ENCODE measurements at regions not wholly inside any gene's neighbourhood (a gene's known extent, or its start where the extent isn't known, plus 50 kb on each side); places are given as distances from the start of the nearest gene placed in this dataset.

- no peak for TF ChIP-seq JUND (IDR thresholded peaks at IDR 0.05; ENCODE audit: low read depth)
- no peak for DNase-seq (ENCODE audit: low read depth in 1 of 2, low spot score in 1 of 2)
- in situ Hi-C loops (cut with HindIII; ENCODE audit: low pct_unique_long_range_greater_than_20kb, low sequenced_read_pairs): no loop called here
These were observed 53.5 kb downstream of the ZNF608 start for GRCh38 chr5:124692950-124693349.

- TF ChIP-seq JUND (IDR thresholded peaks at IDR 0.05; ENCODE audit: low read depth): no peak
- in situ Hi-C loops (cut with HindIII; ENCODE audit: low pct_unique_long_range_greater_than_20kb, low sequenced_read_pairs): no loop called here
- DNase-seq (ENCODE audit: low read depth in 1 of 2, low spot score in 1 of 2): no peak
These were observed 54.1 kb downstream of the ZNF608 start for GRCh38 chr5:124692324-124692723.

- no peak for DNase-seq (ENCODE audit: low read depth in 1 of 2, low spot score in 1 of 2)
- in situ Hi-C loops (cut with HindIII; ENCODE audit: low pct_unique_long_range_greater_than_20kb, low sequenced_read_pairs): no loop called here
These were observed 56.8 kb downstream of the ZNF608 start for GRCh38 chr5:124689653-124690052.

GRCh38 chr5:124686239-124687004, 60.0 kb downstream of the ZNF608 start:
- no peak for TF ChIP-seq JUND (IDR thresholded peaks at IDR 0.05; ENCODE audit: low read depth)
- in situ Hi-C loops (cut with HindIII; ENCODE audit: low pct_unique_long_range_greater_than_20kb, low sequenced_read_pairs): no loop called here
- DNase-seq (ENCODE audit: low read depth in 1 of 2, low spot score in 1 of 2): no peak

More at GRCh38 chr5:124689653-124690052, 56.8 kb downstream of the ZNF608 start:
- no peak for TF ChIP-seq JUND (IDR thresholded peaks at IDR 0.05; ENCODE audit: low read depth)

GRCh38 chr5:124685404-124685930, 61.0 kb downstream of the ZNF608 start:
- TF ChIP-seq JUND (IDR thresholded peaks at IDR 0.05; ENCODE audit: low read depth): no peak
- in situ Hi-C loops (cut with HindIII; ENCODE audit: low pct_unique_long_range_greater_than_20kb, low sequenced_read_pairs): no loop called here
- no peak for DNase-seq (ENCODE audit: low read depth in 1 of 2, low spot score in 1 of 2)

GRCh38 chr5:124683917-124684555, 62.4 kb downstream of the ZNF608 start:
- no peak for TF ChIP-seq JUND (IDR thresholded peaks at IDR 0.05; ENCODE audit: low read depth)
- in situ Hi-C loops (cut with HindIII; ENCODE audit: low pct_unique_long_range_greater_than_20kb, low sequenced_read_pairs): no loop called here
- DNase-seq (ENCODE audit: low read depth in 1 of 2, low spot score in 1 of 2): no peak

GRCh38 chr5:124679578-124680199, 66.8 kb downstream of the ZNF608 start:
- no peak for TF ChIP-seq JUND (IDR thresholded peaks at IDR 0.05; ENCODE audit: low read depth)
- in situ Hi-C loops (cut with HindIII; ENCODE audit: low pct_unique_long_range_greater_than_20kb, low sequenced_read_pairs): no loop called here

GRCh38 chr5:124678922-124679519, 67.4 kb downstream of the ZNF608 start:
- no peak for TF ChIP-seq JUND (IDR thresholded peaks at IDR 0.05; ENCODE audit: low read depth)
- no peak for DNase-seq (ENCODE audit: low read depth in 1 of 2, low spot score in 1 of 2)
- in situ Hi-C loops (cut with HindIII; ENCODE audit: low pct_unique_long_range_greater_than_20kb, low sequenced_read_pairs): no loop called here

More at GRCh38 chr5:124679578-124680199, 66.8 kb downstream of the ZNF608 start:
- no peak for DNase-seq (ENCODE audit: low read depth in 1 of 2, low spot score in 1 of 2)

- DNase-seq (ENCODE audit: low read depth in 1 of 2, low spot score in 1 of 2): no peak
- TF ChIP-seq JUND (IDR thresholded peaks at IDR 0.05; ENCODE audit: low read depth): no peak
- in situ Hi-C loops (cut with HindIII; ENCODE audit: low pct_unique_long_range_greater_than_20kb, low sequenced_read_pairs): no loop called here
These were observed 68.0 kb downstream of the ZNF608 start for GRCh38 chr5:124678468-124678867.

GRCh38 chr5:124677374-124678351, 68.8 kb downstream of the ZNF608 start:
- in situ Hi-C loops (cut with HindIII; ENCODE audit: low pct_unique_long_range_greater_than_20kb, low sequenced_read_pairs): no loop called here
- no peak for DNase-seq (ENCODE audit: low read depth in 1 of 2, low spot score in 1 of 2)
- TF ChIP-seq JUND (IDR thresholded peaks at IDR 0.05; ENCODE audit: low read depth): no peak

GRCh38 chr5:124675931-124676846, 70.2 kb downstream of the ZNF608 start:
- no peak for TF ChIP-seq JUND (IDR thresholded peaks at IDR 0.05; ENCODE audit: low read depth)
- no peak for DNase-seq (ENCODE audit: low read depth in 1 of 2, low spot score in 1 of 2)
- in situ Hi-C loops (cut with HindIII; ENCODE audit: low pct_unique_long_range_greater_than_20kb, low sequenced_read_pairs): no loop called here

Data from T47D (cell line).